ENCODE measurements at regions not wholly inside any gene's neighbourhood (a gene's known extent, or its start where the extent isn't known, plus 50 kb on each side); places are given as distances from the start of the nearest gene placed in this dataset.

DNA sequence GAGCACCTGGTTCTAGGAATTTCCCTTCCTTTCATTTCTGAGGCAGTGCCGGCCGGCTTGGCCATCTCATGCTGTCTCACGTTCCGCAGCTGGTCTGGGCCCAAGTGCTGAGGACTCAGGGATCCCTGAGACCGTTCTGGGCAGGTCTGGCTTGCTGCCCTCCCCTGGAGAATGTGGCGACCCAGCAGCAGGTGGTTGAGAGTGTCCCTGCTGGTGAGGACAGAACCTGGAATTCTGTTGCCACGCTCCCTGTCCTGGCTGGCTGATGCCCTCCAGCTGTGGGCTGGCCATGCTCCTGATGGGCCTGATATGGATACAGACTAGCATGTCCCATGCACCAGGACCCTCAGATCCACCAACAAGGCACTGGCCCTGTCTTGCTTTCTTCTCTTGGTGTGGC is 114.0 kb upstream of the C1QTNF9B start:
- no peak for TF ChIP-seq FOXA2 (IDR thresholded peaks at IDR 0.05)
- TF ChIP-seq NR2F2 (IDR thresholded peaks at IDR 0.05), result no peak
- DNase-seq (ENCODE audit: low spot score), result no peak
- no peaks in the 10 kb centered on the region for H3K9me3 ChIP-seq (ENCODE audit: control insufficient read depth in 4 of 4, low read length in 3 of 4)
- H3K27ac ChIP-seq (ENCODE audit: low read depth in 1 of 2, low read length in 2 of 2), result no peak overlapping the region
- no peaks in the 10 kb centered on the region for H3K36me3 ChIP-seq (ENCODE audit: control insufficient read depth in 4 of 4, insufficient read depth in 3 of 4, low read depth in 1 of 4, low read length in 3 of 4)
- no peaks in the 10 kb centered on the region for H3K4me1 ChIP-seq (ENCODE audit: control insufficient read depth in 4 of 4, insufficient read depth in 4 of 4, low read length in 3 of 4)
- H3K9ac ChIP-seq (ENCODE audit: low read depth in 1 of 2, low read length in 2 of 2), result no peak overlapping the region
- H3K27me3 ChIP-seq (ENCODE audit: control insufficient read depth in 4 of 4, insufficient read depth in 4 of 4, low read length in 3 of 4), result no peaks in the 10 kb centered on the region
- 93% methylated on average over 7 of the region's 7 CpGs for WGBS
- H3K4me3 ChIP-seq (ENCODE audit: low read depth in 1 of 3, low read length in 3 of 3), result no peak overlapping the region

- no peak overlapping the region for H3K27ac ChIP-seq (ENCODE audit: low read depth in 1 of 2, low read length in 2 of 2)
- H3K9ac ChIP-seq (ENCODE audit: low read depth in 1 of 2, low read length in 2 of 2), result no peak overlapping the region
- no peak overlapping the region for H3K4me3 ChIP-seq (ENCODE audit: low read depth in 1 of 3, low read length in 3 of 3)
- no peaks in the 10 kb centered on the region for H3K4me1 ChIP-seq (ENCODE audit: control insufficient read depth in 4 of 4, insufficient read depth in 4 of 4, low read length in 3 of 4)
- H3K9me3 ChIP-seq (ENCODE audit: control insufficient read depth in 4 of 4, low read length in 3 of 4), result no peaks in the 10 kb centered on the region
- H3K27me3 ChIP-seq (ENCODE audit: control insufficient read depth in 4 of 4, insufficient read depth in 4 of 4, low read length in 3 of 4), result no peaks in the 10 kb centered on the region
- 85% methylated on average over 10 of the region's 10 CpGs for WGBS
- H3K36me3 ChIP-seq (ENCODE audit: control insufficient read depth in 4 of 4, insufficient read depth in 3 of 4, low read depth in 1 of 4, low read length in 3 of 4), result no peaks in the 10 kb centered on the region
- no peak for DNase-seq (ENCODE audit: low spot score)
- TF ChIP-seq, protein P1, sequence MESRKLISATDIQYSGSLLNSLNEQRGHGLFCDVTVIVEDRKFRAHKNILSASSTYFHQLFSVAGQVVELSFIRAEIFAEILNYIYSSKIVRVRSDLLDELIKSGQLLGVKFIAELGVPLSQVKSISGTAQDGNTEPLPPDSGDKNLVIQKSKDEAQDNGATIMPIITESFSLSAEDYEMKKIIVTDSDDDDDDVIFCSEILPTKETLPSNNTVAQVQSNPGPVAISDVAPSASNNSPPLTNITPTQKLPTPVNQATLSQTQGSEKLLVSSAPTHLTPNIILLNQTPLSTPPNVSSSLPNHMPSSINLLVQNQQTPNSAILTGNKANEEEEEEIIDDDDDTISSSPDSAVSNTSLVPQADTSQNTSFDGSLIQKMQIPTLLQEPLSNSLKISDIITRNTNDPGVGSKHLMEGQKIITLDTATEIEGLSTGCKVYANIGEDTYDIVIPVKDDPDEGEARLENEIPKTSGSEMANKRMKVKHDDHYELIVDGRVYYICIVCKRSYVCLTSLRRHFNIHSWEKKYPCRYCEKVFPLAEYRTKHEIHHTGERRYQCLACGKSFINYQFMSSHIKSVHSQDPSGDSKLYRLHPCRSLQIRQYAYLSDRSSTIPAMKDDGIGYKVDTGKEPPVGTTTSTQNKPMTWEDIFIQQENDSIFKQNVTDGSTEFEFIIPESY (IDR thresholded peaks at IDR 0.05), result no peak
- TF ChIP-seq, protein P2, sequence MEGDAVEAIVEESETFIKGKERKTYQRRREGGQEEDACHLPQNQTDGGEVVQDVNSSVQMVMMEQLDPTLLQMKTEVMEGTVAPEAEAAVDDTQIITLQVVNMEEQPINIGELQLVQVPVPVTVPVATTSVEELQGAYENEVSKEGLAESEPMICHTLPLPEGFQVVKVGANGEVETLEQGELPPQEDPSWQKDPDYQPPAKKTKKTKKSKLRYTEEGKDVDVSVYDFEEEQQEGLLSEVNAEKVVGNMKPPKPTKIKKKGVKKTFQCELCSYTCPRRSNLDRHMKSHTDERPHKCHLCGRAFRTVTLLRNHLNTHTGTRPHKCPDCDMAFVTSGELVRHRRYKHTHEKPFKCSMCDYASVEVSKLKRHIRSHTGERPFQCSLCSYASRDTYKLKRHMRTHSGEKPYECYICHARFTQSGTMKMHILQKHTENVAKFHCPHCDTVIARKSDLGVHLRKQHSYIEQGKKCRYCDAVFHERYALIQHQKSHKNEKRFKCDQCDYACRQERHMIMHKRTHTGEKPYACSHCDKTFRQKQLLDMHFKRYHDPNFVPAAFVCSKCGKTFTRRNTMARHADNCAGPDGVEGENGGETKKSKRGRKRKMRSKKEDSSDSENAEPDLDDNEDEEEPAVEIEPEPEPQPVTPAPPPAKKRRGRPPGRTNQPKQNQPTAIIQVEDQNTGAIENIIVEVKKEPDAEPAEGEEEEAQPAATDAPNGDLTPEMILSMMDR (IDR thresholded peaks at IDR 0.05; ENCODE audit: low read depth, low read length, missing input control), result no peak
- TF ChIP-seq ATF3 (IDR thresholded peaks at IDR 0.05), result no peak
- TF ChIP-seq NR2F2 (IDR thresholded peaks at IDR 0.05), result no peak
- no peak for TF ChIP-seq TAF1 (conservative IDR thresholded peaks at IDR 0.05)
- no peak for TF ChIP-seq MAX (IDR thresholded peaks at IDR 0.05)
- TF ChIP-seq SP1 (IDR thresholded peaks at IDR 0.05), result no peak
- TF ChIP-seq YY1 (IDR thresholded peaks at IDR 0.05), result no peak
- no peak for TF ChIP-seq HNF4A (conservative IDR thresholded peaks at IDR 0.05)
- TF ChIP-seq RXRA (IDR thresholded peaks at IDR 0.05), result no peak
- no peak for TF ChIP-seq FOXA2 (IDR thresholded peaks at IDR 0.05)
- TF ChIP-seq JUND (IDR thresholded peaks at IDR 0.05), result no peak
Measured at GRCh38 chr13:24012648-24013047, 115.3 kb upstream of the C1QTNF9B start.

DNA sequence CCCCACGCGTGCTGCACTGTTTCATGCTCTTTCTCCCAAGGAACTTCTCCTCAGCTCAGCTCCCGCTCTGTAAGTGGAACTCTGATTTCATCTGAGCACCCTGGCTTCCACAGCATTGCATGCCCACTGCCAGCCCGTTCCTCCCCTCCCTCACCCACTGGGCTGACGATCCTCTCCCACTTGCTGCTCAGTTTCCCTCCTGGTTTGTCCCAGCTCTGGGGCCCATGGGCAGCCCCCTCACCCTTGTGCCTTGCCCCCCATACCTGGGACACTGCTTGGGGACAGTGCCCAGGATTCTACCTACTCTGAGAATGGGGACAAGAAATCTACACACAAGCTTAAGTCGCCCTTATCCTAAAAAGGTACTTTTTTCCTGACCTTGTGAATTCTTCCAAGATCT is 115.9 kb upstream of the C1QTNF9B start:
- no peak for DNase-seq (ENCODE audit: low spot score)
- TF ChIP-seq FOXA2 (IDR thresholded peaks at IDR 0.05) (no peak), HNF4A (conservative IDR thresholded peaks at IDR 0.05) (no peak), NR2F2 (IDR thresholded peaks at IDR 0.05) (no peak)
- TF ChIP-seq, protein P2 (IDR thresholded peaks at IDR 0.05; ENCODE audit: low read depth, low read length, missing input control), result no peak
- TF ChIP-seq, protein P1 (IDR thresholded peaks at IDR 0.05), result no peak
- TF ChIP-seq, protein P3, sequence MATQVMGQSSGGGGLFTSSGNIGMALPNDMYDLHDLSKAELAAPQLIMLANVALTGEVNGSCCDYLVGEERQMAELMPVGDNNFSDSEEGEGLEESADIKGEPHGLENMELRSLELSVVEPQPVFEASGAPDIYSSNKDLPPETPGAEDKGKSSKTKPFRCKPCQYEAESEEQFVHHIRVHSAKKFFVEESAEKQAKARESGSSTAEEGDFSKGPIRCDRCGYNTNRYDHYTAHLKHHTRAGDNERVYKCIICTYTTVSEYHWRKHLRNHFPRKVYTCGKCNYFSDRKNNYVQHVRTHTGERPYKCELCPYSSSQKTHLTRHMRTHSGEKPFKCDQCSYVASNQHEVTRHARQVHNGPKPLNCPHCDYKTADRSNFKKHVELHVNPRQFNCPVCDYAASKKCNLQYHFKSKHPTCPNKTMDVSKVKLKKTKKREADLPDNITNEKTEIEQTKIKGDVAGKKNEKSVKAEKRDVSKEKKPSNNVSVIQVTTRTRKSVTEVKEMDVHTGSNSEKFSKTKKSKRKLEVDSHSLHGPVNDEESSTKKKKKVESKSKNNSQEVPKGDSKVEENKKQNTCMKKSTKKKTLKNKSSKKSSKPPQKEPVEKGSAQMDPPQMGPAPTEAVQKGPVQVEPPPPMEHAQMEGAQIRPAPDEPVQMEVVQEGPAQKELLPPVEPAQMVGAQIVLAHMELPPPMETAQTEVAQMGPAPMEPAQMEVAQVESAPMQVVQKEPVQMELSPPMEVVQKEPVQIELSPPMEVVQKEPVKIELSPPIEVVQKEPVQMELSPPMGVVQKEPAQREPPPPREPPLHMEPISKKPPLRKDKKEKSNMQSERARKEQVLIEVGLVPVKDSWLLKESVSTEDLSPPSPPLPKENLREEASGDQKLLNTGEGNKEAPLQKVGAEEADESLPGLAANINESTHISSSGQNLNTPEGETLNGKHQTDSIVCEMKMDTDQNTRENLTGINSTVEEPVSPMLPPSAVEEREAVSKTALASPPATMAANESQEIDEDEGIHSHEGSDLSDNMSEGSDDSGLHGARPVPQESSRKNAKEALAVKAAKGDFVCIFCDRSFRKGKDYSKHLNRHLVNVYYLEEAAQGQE (IDR thresholded peaks at IDR 0.05), result no peak
- Histone ChIP-seq H3K27me3 (ENCODE audit: control insufficient read depth in 4 of 4, insufficient read depth in 4 of 4, low read length in 3 of 4) (no peaks in the 10 kb centered on the region), H3K9ac (ENCODE audit: low read depth in 1 of 2, low read length in 2 of 2) (no peak overlapping the region), H3K4me1 (ENCODE audit: control insufficient read depth in 4 of 4, insufficient read depth in 4 of 4, low read length in 3 of 4) (no peaks in the 10 kb centered on the region), H3K36me3 (ENCODE audit: control insufficient read depth in 4 of 4, insufficient read depth in 3 of 4, low read depth in 1 of 4, low read length in 3 of 4) (no peaks in the 10 kb centered on the region), H3K27ac (ENCODE audit: low read depth in 1 of 2, low read length in 2 of 2) (no peak overlapping the region), H3K9me3 (ENCODE audit: control insufficient read depth in 4 of 4, low read length in 3 of 4) (no peaks in the 10 kb centered on the region), H3K4me3 (ENCODE audit: low read depth in 1 of 3, low read length in 3 of 3) (no peak overlapping the region)
- 93% methylated on average over 6 of the region's 6 CpGs for WGBS
